ENCODE measurements at regions not wholly inside any gene's neighbourhood (a gene's known extent, or its start where the extent isn't known, plus 50 kb on each side); places are given as distances from the start of the nearest gene placed in this dataset.

- FAIRE-seq (no peak), DNase-seq (no peak)
- no peaks in the 10 kb centered on the region for H3K27me3 ChIP-seq (ENCODE audit: control insufficient read depth in 3 of 3, insufficient read depth in 3 of 3, low read length in 3 of 3)
- no peak overlapping the region for H3K27ac ChIP-seq (ENCODE audit: low read depth in 1 of 3, low read length in 2 of 3)
- H3K9me3 ChIP-seq (ENCODE audit: control insufficient read depth in 2 of 2, insufficient read depth in 1 of 2, low read depth in 1 of 2, low read length in 1 of 2), result no peaks in the 10 kb centered on the region
- no peak overlapping the region for H3K4me3 ChIP-seq (ENCODE audit: low read depth in 1 of 3, low read length in 3 of 3)
- H3K36me3 ChIP-seq (ENCODE audit: control insufficient read depth in 3 of 3, insufficient read depth in 2 of 3, low read depth in 1 of 3, low read length in 3 of 3), result no peaks in the 10 kb centered on the region
- no peaks in the 10 kb centered on the region for H3K4me1 ChIP-seq (ENCODE audit: control insufficient read depth in 3 of 3, insufficient read depth in 2 of 3, low read depth in 1 of 3, low read length in 2 of 3)
- 49 to 62% (median 54%) methylated on average over 5 of the region's 5 CpGs for WGBS, 3 donors
Observed at GRCh38 chr4:32560306-32560705, 1840.1 kb downstream of the PCDH7 start.

GRCh38 chr4:32562010-32562409 is 1841.8 kb downstream of the PCDH7 start:
- Histone ChIP-seq H3K36me3 (ENCODE audit: control insufficient read depth in 3 of 3, insufficient read depth in 2 of 3, low read depth in 1 of 3, low read length in 3 of 3) (no peaks in the 10 kb centered on the region), H3K4me3 (ENCODE audit: low read depth in 1 of 3, low read length in 3 of 3) (no peak overlapping the region), H3K9me3 (ENCODE audit: control insufficient read depth in 2 of 2, insufficient read depth in 1 of 2, low read depth in 1 of 2, low read length in 1 of 2) (no peaks in the 10 kb centered on the region), H3K27me3 (ENCODE audit: control insufficient read depth in 3 of 3, insufficient read depth in 3 of 3, low read length in 3 of 3) (no peaks in the 10 kb centered on the region), H3K27ac (ENCODE audit: low read depth in 1 of 3, low read length in 2 of 3) (no peak overlapping the region), H3K4me1 (ENCODE audit: control insufficient read depth in 3 of 3, insufficient read depth in 2 of 3, low read depth in 1 of 3, low read length in 2 of 3) (no peaks in the 10 kb centered on the region)
- DNase-seq (no peak), FAIRE-seq (no peak)
- WGBS, 3 donors, result 77 to 85% (median 82%) methylated on average over 3 of the region's 3 CpGs

GRCh38 chr4:32564626-32565025 is 1844.5 kb downstream of the PCDH7 start:
- Histone ChIP-seq H3K36me3 (ENCODE audit: control insufficient read depth in 3 of 3, insufficient read depth in 2 of 3, low read depth in 1 of 3, low read length in 3 of 3) (no peaks in the 10 kb centered on the region), H3K4me3 (ENCODE audit: low read depth in 1 of 3, low read length in 3 of 3) (no peak overlapping the region), H3K27me3 (ENCODE audit: control insufficient read depth in 3 of 3, insufficient read depth in 3 of 3, low read length in 3 of 3) (no peaks in the 10 kb centered on the region), H3K9me3 (ENCODE audit: control insufficient read depth in 2 of 2, insufficient read depth in 1 of 2, low read depth in 1 of 2, low read length in 1 of 2) (no peaks in the 10 kb centered on the region), H3K27ac (ENCODE audit: low read depth in 1 of 3, low read length in 2 of 3) (no peak overlapping the region), H3K4me1 (ENCODE audit: control insufficient read depth in 3 of 3, insufficient read depth in 2 of 3, low read depth in 1 of 3, low read length in 2 of 3) (no peaks in the 10 kb centered on the region)
- DNase-seq (no peak), FAIRE-seq (no peak)
- 70 to 81% (median 78%) methylated on average over 2 of the region's 2 CpGs for WGBS, 3 donors

GRCh38 chr4:32569861-32570260 is 1849.7 kb downstream of the PCDH7 start:
- Histone ChIP-seq H3K27ac (ENCODE audit: low read depth in 1 of 3, low read length in 2 of 3) (no peak overlapping the region), H3K27me3 (ENCODE audit: control insufficient read depth in 3 of 3, insufficient read depth in 3 of 3, low read length in 3 of 3) (no peaks in the 10 kb centered on the region), H3K4me1 (ENCODE audit: control insufficient read depth in 3 of 3, insufficient read depth in 2 of 3, low read depth in 1 of 3, low read length in 2 of 3) (no peaks in the 10 kb centered on the region), H3K9me3 (ENCODE audit: control insufficient read depth in 2 of 2, insufficient read depth in 1 of 2, low read depth in 1 of 2, low read length in 1 of 2) (no peaks in the 10 kb centered on the region), H3K4me3 (ENCODE audit: low read depth in 1 of 3, low read length in 3 of 3) (no peak overlapping the region), H3K36me3 (ENCODE audit: control insufficient read depth in 3 of 3, insufficient read depth in 2 of 3, low read depth in 1 of 3, low read length in 3 of 3) (no peaks in the 10 kb centered on the region)
- DNase-seq, result no peak
- no peak for FAIRE-seq

- H3K36me3 ChIP-seq (ENCODE audit: control insufficient read depth in 3 of 3, insufficient read depth in 2 of 3, low read depth in 1 of 3, low read length in 3 of 3), result no peaks in the 10 kb centered on the region
- no peaks in the 10 kb centered on the region for H3K27me3 ChIP-seq (ENCODE audit: control insufficient read depth in 3 of 3, insufficient read depth in 3 of 3, low read length in 3 of 3)
- no peak overlapping the region for H3K27ac ChIP-seq (ENCODE audit: low read depth in 1 of 3, low read length in 2 of 3)
- no peaks in the 10 kb centered on the region for H3K4me1 ChIP-seq (ENCODE audit: control insufficient read depth in 3 of 3, insufficient read depth in 2 of 3, low read depth in 1 of 3, low read length in 2 of 3)
- DNase-seq, result no peak
- H3K9me3 ChIP-seq (ENCODE audit: control insufficient read depth in 2 of 2, insufficient read depth in 1 of 2, low read depth in 1 of 2, low read length in 1 of 2), result peaks cover 0 to 1% of the 10 kb centered on the region in 2 donors
- no peak overlapping the region for H3K4me3 ChIP-seq (ENCODE audit: low read depth in 1 of 3, low read length in 3 of 3)
- no peak for FAIRE-seq
Observed at GRCh38 chr4:32572366-32572765, 1852.2 kb downstream of the PCDH7 start.

- FAIRE-seq, result no peak
- H3K36me3 ChIP-seq (ENCODE audit: control insufficient read depth in 3 of 3, insufficient read depth in 2 of 3, low read depth in 1 of 3, low read length in 3 of 3), result no peaks in the 10 kb centered on the region
- no peak for DNase-seq
- no peaks in the 10 kb centered on the region for H3K27me3 ChIP-seq (ENCODE audit: control insufficient read depth in 3 of 3, insufficient read depth in 3 of 3, low read length in 3 of 3)
- WGBS, 3 donors, result 72 to 78% (median 76%) methylated on average over 1 of the region's 1 CpG
- H3K27ac ChIP-seq (ENCODE audit: low read depth in 1 of 3, low read length in 2 of 3), result no peak overlapping the region
- no peak overlapping the region for H3K4me3 ChIP-seq (ENCODE audit: low read depth in 1 of 3, low read length in 3 of 3)
- H3K4me1 ChIP-seq (ENCODE audit: control insufficient read depth in 3 of 3, insufficient read depth in 2 of 3, low read depth in 1 of 3, low read length in 2 of 3), result no peaks in the 10 kb centered on the region
- H3K9me3 ChIP-seq (ENCODE audit: control insufficient read depth in 2 of 2, insufficient read depth in 1 of 2, low read depth in 1 of 2, low read length in 1 of 2), result peaks cover 0 to 1% of the 10 kb centered on the region in 2 donors
Observed at GRCh38 chr4:32574803-32575202, 1854.6 kb downstream of the PCDH7 start.

GRCh38 chr4:32589097-32589496 is 1868.9 kb downstream of the PCDH7 start:
- DNase-seq, result no peak
- Histone ChIP-seq H3K27me3 (ENCODE audit: control insufficient read depth in 3 of 3, insufficient read depth in 3 of 3, low read length in 3 of 3) (no peaks in the 10 kb centered on the region), H3K36me3 (ENCODE audit: control insufficient read depth in 3 of 3, insufficient read depth in 2 of 3, low read depth in 1 of 3, low read length in 3 of 3) (no peaks in the 10 kb centered on the region), H3K4me1 (ENCODE audit: control insufficient read depth in 3 of 3, insufficient read depth in 2 of 3, low read depth in 1 of 3, low read length in 2 of 3) (no peaks in the 10 kb centered on the region), H3K27ac (ENCODE audit: low read depth in 1 of 3, low read length in 2 of 3) (no peak overlapping the region), H3K9me3 (ENCODE audit: control insufficient read depth in 2 of 2, insufficient read depth in 1 of 2, low read depth in 1 of 2, low read length in 1 of 2) (no peaks in the 10 kb centered on the region), H3K4me3 (ENCODE audit: low read depth in 1 of 3, low read length in 3 of 3) (no peak overlapping the region)
- WGBS, 3 donors, result 39 to 81% (median 52%) methylated on average over 2 of the region's 2 CpGs
- FAIRE-seq, result no peak

GRCh38 chr4:32589853-32590252 is 1869.7 kb downstream of the PCDH7 start:
- Histone ChIP-seq H3K9me3 (ENCODE audit: control insufficient read depth in 2 of 2, insufficient read depth in 1 of 2, low read depth in 1 of 2, low read length in 1 of 2) (no peaks in the 10 kb centered on the region), H3K27ac (ENCODE audit: low read depth in 1 of 3, low read length in 2 of 3) (no peak overlapping the region), H3K4me1 (ENCODE audit: control insufficient read depth in 3 of 3, insufficient read depth in 2 of 3, low read depth in 1 of 3, low read length in 2 of 3) (no peaks in the 10 kb centered on the region), H3K27me3 (ENCODE audit: control insufficient read depth in 3 of 3, insufficient read depth in 3 of 3, low read length in 3 of 3) (no peaks in the 10 kb centered on the region), H3K4me3 (ENCODE audit: low read depth in 1 of 3, low read length in 3 of 3) (no peak overlapping the region), H3K36me3 (ENCODE audit: control insufficient read depth in 3 of 3, insufficient read depth in 2 of 3, low read depth in 1 of 3, low read length in 3 of 3) (no peaks in the 10 kb centered on the region)
- FAIRE-seq (no peak), DNase-seq (no peak)
- WGBS, 3 donors, result 56 to 63% (median 62%) methylated on average over 2 of the region's 2 CpGs

GRCh38 chr4:32597354-32597753 is 1877.2 kb downstream of the PCDH7 start:
- WGBS, 3 donors, result 70 to 93% (median 72%) methylated on average over 1 of the region's 1 CpG
- H3K27me3 ChIP-seq (ENCODE audit: control insufficient read depth in 3 of 3, insufficient read depth in 3 of 3, low read length in 3 of 3), result no peaks in the 10 kb centered on the region
- FAIRE-seq (no peak), DNase-seq (no peak)
- H3K27ac ChIP-seq (ENCODE audit: low read depth in 1 of 3, low read length in 2 of 3), result no peak overlapping the region
- no peaks in the 10 kb centered on the region for H3K36me3 ChIP-seq (ENCODE audit: control insufficient read depth in 3 of 3, insufficient read depth in 2 of 3, low read depth in 1 of 3, low read length in 3 of 3)
- H3K9me3 ChIP-seq (ENCODE audit: control insufficient read depth in 2 of 2, insufficient read depth in 1 of 2, low read depth in 1 of 2, low read length in 1 of 2), result no peaks in the 10 kb centered on the region
- no peak overlapping the region for H3K4me3 ChIP-seq (ENCODE audit: low read depth in 1 of 3, low read length in 3 of 3)
- no peaks in the 10 kb centered on the region for H3K4me1 ChIP-seq (ENCODE audit: control insufficient read depth in 3 of 3, insufficient read depth in 2 of 3, low read depth in 1 of 3, low read length in 2 of 3)

All from small intestine (tissue), 7 donors.